GM19043 (cell line): ENCODE measurements at regions not wholly inside any gene's neighbourhood (a gene's known extent, or its start where the extent isn't known, plus 50 kb on each side); places are given as distances from the start of the nearest gene placed in this dataset.
"Not testable (repeated sequence)": the region's sequence is repeated elsewhere in the genome, so short reads cannot be mapped to it uniquely, and the experiment has no call there.

Experiments
- ATAC-seq: cut with Tn5 transposase; IDR thresholded peaks from one replicate; pipeline ENCODE4 v1.9.1; 2021; ENCODE audit warnings: low read depth; ENCODE audit not compliant: unreplicated experiment

GRCh38 chr4:72797486-72797885, 228.5 kb upstream of the ADAMTS3 start:
- no peak for ATAC-seq

DNA sequence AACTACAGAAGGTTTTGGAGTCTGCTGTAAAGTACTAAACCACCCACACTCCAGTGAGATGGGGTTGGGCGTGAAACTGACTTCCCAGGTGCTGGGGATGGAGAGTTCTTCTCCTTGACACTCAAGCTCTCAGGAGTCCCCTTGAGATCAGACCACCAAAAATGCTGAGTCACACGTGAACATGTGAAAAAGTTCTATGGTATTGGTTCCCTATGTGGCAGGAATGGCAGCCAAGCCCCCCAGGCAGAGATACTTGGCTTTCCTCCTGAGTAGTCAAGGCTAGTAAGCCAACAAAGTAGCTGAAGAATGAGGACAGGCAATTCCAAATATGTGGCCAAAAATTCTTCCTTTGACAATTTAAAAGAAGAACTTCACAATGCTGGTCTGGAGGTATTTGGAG, 222.0 kb upstream of the ADAMTS3 start:
- no peak for ATAC-seq

GRCh38 chr4:72786401-72786990, 217.5 kb upstream of the ADAMTS3 start:
- no peak for ATAC-seq

DNA sequence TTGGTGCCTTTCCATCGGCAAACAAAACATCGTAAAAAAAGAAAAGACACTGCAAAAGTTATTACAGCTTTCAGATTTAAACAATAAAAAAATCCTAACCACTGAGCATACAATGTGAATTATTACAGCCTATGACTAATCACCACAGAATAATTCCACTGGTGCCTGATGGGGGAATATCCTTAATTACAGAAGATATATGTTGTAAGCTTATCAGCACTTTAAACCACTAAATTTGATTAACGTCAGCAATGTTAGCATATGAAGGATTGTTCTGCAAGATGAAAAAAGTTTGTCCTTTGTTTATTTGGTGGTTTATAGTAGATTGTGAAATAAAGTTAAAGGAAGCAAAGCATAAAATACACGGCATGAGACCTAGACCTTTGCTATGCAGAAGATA, 210.2 kb upstream of the ADAMTS3 start:
- ATAC-seq = no peak

GRCh38 chr4:72777436-72777835, 208.4 kb upstream of the ADAMTS3 start:
- ATAC-seq = no peak

DNA sequence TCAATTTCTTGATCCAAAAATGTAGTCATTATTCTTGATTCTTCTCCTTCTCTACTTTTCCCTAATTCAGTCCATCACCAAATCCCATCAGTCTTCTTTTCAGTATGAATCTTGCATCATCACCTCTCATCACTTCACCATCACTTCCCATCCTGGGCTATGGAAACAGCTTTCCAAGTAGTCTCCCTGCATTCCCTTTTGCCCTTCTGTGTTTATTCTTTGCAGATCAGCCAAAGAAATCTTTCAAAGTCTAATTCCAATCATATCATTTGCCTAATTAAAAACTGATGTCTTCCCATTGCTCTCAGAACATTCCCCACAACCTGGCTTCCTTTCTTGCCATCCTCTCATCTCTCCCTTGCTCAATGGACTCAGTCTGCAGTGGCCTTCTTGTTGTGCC, 201.7 kb upstream of the ADAMTS3 start:
- no peak for ATAC-seq

GRCh38 chr4:72768364-72768763, 199.3 kb upstream of the ADAMTS3 start:
- no peak for ATAC-seq

DNA sequence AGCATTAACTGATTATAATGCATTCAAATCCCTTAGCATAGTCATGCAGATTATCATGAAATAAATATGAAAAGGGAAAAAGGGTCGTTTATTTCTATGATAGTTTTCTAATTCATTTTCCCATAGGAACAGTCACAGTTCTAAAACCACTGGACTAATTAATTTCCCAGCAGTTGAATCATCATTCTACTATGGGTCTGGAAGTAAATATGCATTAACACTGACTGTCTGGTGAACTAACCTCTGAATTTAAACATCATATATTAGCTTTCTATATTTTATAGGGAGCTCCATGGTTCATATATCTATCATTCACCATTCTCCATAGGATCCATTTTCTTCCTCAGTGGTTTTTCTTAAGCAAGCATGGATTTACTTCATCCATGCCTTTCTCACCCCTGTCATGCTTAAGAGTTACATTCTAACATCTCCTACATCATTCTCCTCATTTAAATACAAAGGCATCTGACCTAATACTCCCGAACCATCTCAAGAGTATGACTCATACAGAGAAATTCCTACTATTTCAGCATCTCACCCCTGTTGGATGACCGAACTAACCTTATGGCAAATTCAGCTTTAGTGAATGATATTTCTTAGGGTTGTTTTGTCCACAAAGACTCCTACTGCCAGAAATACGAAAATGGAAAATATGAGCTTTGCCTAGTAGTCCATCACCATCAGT, 198.7 kb upstream of the ADAMTS3 start:
- no peak for ATAC-seq

DNA sequence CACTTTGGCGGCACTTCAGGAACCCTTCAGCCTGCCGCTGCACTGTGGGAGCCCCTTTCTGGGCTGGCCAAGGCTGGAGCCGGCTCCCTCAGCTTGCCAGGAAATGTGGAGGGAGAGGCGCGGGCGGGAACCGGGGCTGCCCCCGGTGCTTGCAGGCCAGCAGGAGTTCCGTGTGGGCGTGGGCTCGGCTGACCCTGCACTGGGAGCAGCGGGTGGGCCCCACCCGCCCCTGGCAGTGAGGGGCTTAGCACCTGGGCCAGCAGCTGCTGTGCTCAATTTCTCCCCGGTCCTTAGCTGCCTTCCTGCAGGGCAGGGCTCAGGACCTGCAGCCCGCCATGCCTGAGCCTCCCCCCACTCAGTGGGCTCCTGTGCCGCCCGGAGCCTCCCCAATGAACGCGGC, 196.8 kb upstream of the ADAMTS3 start:
- ATAC-seq = not testable (repeated sequence)

DNA sequence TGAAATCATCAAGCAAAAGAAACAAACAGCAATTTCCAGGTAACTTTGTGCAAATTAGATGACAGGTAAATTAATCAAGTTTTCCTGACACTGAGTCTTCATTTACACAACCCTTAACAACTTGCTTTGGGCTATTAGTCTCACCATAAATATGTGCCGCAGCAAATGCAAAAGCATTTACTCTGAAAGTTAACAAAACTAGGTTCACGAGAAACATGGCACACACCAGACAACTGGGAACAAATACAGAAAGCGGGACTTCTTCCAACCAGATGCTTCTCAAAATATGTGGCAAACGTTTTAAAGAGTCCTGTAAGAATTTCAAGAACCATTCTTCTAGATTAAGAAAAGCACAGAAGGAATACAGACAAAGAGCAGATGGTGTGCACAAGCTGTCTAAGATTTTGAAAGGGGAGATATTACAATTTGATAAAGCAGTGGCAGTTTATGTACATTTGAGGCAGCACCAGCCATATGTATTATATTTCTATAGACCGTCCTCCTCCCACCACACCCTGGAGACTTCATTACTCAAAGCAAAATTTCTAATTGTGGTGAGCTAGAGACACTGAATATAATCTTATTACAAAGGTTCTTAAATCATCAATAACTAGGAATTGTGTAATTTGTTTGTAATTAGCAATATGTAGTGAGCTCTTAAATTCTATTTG, 192.5 kb upstream of the ADAMTS3 start:
- no peak for ATAC-seq

DNA sequence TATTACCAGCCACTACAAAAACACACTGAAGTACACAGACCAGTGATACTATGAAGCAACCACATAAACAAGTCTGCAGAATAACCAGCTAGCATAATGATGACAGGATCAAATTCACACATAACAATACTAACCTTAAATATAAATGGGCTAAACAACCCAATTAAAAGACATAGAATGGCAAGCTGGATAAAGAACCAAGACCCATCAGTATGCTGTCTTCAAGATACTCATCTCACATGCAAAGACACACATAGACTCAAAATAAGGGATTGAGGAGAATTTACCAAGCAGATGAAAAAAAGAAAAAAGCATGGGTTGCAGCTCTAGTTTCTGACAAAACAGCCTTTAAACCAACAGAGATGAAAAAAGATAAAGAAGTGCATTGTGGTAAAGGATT, 184.4 kb upstream of the ADAMTS3 start:
- ATAC-seq = not testable (repeated sequence)

- no peak for ATAC-seq
These were observed 175.2 kb upstream of the ADAMTS3 start for GRCh38 chr4:72744103-72744725.

DNA sequence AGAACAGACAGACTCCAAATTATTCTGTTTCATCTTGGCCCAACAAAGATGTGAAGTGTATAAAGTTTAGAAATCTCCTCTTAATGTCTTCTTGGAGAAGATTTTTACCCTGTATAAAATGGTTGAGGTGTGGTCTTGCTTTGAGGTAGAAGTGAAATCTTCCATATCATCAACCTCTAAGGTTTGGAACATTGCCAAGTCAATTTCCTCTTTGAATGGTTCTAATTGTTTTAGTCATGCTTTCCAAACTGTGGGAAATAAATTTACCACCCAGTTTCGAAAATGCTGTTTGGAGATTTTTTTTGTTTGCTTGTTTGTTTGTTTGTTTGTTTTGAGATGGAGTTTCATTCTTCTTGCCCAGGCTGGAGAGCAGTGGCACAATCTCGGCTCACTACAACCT, 174.1 kb upstream of the ADAMTS3 start:
- ATAC-seq = no peak

DNA sequence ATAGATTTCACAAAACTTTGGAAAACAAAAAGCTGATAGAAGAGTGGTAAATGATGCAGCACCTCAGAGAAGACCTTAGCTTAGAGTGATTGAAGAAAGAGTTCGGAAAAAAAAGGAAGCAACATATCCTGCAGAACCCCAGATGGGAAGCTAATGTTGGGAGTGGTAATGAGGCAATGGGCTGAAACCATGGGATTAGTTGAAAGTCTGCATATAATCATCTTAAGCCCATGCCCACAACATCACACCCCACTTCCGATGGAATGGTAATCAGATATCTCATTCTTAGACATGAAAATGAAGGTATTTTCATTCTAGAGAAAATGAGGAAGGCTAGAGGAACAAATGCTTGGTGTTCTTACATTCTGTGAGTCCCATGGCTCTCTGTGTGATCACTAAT, 146.3 kb upstream of the ADAMTS3 start:
- no peak for ATAC-seq

DNA sequence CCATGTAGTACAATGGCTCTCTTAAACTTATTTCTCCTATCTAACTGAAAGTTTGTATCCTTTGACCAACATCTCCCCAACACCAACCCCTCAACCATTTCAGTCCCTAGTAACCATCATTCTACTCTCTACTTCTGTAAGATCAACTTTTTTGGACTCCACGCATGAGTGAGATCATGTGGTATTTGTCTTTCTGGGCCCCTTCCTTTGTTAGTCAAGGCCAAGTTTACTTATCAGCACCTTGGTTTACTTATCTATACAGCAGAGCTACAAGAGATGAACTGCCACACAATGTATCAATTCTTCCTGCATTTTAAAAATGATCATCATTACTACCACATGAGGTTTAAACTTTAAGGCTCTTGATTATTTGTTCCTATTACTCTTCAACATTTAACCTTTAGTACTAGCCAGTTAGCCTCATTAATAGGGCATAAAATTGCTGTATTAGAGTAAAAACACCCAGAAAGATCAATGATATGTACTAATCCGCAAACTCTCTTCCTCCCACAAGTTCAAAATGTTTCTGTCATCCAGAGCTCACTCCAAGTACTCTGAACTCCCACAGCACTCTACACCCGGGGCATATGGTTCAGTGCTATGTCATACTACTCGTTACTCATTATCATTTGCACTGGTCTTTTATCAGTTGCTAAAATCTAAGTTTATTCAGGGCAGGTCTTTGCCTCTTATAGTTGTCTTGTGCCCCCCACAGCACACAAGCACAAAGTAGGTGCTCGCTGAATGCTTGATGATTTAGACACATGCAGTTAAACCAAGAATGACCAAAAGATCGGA, 145.7 kb upstream of the ADAMTS3 start:
- ATAC-seq = no peak

DNA sequence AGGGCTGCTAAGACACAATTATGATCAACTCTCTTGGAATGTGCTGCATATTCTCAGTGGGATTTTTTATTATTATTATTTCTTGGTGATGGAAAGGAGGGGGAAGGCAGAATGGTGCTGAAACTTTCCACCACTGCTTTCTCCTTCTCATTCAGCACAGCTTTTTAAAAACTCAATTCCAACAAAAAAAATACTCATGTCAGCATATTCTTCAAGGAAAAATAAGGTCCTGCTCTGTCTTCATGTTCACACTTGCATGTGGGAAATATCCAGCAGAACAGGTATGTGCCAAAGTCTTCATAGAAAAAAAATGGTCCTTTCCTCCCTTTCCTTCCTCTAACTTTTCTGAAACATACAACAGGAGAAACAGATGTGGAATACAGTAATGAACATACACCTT, 144.0 kb upstream of the ADAMTS3 start:
- ATAC-seq = no peak

DNA sequence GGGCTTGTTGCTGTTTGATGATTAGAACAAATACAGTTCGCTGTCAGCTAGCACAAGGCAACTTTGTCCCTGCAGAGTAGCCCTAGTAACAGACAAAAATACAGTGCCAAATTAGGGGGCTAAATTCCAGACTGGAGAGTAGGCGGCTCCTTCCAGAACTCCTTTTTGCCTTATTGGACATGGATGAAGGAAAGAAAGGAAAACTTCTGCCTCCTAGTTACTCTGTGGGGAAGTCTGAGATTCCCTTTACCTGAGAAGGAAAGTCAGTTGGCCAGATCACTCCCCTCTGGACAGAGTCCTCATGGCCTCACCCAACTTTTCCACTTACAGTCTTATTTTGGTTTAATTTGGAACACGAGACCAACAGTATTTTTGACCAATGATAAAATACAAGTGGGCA, 140.5 kb upstream of the ADAMTS3 start:
- ATAC-seq = no peak

GRCh38 chr4:72706684-72707083, 137.7 kb upstream of the ADAMTS3 start:
- ATAC-seq = no peak

DNA sequence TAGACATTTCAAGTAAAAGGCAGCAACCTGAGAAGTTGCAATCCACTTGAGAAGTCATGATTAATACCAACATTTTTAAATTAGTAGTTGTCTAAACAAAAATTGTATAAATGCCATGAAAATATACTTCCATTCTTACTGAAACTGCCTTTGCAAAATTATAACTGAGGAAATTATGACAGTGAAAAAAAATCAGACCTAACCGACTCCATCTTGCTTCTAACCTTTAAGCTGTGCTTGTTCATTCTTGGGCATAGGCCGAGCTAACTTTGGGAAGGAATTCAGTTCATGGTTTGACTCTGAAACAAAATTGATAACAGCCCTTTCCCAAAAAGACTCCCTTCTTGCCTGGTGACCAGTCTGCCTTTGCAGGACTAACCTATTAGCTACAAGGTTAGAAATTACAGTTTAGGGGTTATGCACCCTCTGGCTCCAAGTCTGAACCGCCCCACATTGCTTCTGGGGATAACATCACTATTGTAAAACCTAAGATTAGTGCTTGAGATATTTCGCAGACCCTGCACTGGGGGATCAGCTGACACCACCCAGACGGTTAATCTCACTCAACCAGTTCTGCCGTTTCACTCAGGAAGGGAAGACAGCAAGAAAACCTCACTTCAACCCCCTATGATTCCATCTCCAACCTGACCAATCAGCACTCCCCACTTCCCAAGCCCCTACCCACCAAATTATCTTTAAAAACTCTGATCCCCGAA, 136.1 kb upstream of the ADAMTS3 start:
- not testable (repeated sequence) for ATAC-seq

DNA sequence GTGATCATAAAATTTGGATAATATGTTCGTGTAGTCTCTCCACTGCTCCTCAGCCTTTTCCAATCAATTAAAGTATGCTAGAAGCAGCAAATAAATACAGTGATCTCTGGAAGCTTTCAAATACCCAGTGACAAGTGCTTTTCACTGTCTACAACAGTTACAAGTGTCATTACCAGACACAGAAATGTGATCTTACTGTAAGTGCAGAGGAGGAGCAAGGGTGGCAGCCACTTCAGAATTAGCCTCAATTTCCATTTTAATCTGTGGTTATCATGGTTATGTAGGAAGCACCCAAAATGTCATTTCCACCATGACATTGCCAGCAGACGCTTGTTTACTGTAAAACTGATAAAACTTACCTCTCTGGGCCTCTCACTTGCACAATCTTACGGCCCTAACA, 133.9 kb upstream of the ADAMTS3 start:
- ATAC-seq = no peak
